Neural progenitor cell (in vitro differentiated cells): ENCODE measurements at regions not wholly inside any gene's neighbourhood (a gene's known extent, or its start where the extent isn't known, plus 50 kb on each side); places are given as distances from the start of the nearest gene placed in this dataset.

ENCODE experiments used
- DNase-seq: peaks from one replicate; pipeline ENCODE4 v3.0.0-alpha.2; 2016; ENCODE audit warnings: low spot score
- H2AFZ ChIP-seq: fragments of 200-600 bp; sonication (generic); replicated peaks from 2 replicates; pipeline ENCODE4 v1.6.1; 2016; ENCODE audit warnings: antibody characterized with exemption
- H3F3A ChIP-seq: fragments of 200-600 bp; sonication (generic); 2 replicates; pipeline ENCODE4 v1.6.1; 2016; ENCODE audit warnings: antibody characterized with exemption, low read depth
- H3K27ac ChIP-seq: fragments of 200-600 bp; sonication (generic); 2 replicates; pipeline ENCODE4 v1.5.1; 2016; ENCODE audit warnings: mild to moderate bottlenecking
- H3K27me3 ChIP-seq: fragments of 200-600 bp; sonication (generic); 2 replicates; pipeline ENCODE4 v1.6.1; 2016; ENCODE audit warnings: mild to moderate bottlenecking, moderate library complexity
- H3K36me3 ChIP-seq: fragments of 200-600 bp; sonication (generic); 2 replicates; pipeline ENCODE4 v1.5.1; 2016
- H3K4me1 ChIP-seq: fragments of 200-600 bp; sonication (generic); 2 replicates; pipeline ENCODE4 v1.6.1; 2016; ENCODE audit warnings: mixed run types
- H3K4me2 ChIP-seq: fragments of 200-600 bp; sonication (generic); 2 replicates; pipeline ENCODE4 v1.6.1; 2016
- H3K4me3 ChIP-seq: fragments of 200-600 bp; sonication (generic); 2 replicates; pipeline ENCODE4 v1.5.1; 2016
- H3K79me2 ChIP-seq: fragments of 200-600 bp; sonication (generic); 2 replicates; pipeline ENCODE4 v1.6.1; 2016; ENCODE audit warnings: low read depth
- H3K9ac ChIP-seq: fragments of 200-600 bp; sonication (generic); 2 replicates; pipeline ENCODE4 v1.6.1; 2016
- H3K9me3 ChIP-seq: fragments of 200-600 bp; sonication (generic); 2 replicates; pipeline ENCODE4 v1.5.1; 2016; ENCODE audit warnings: low read depth
- H4K20me1 ChIP-seq: fragments of 200-600 bp; sonication (generic); 2 replicates; pipeline ENCODE4 v1.6.1; 2016; ENCODE audit warnings: low read depth
- H3K27ac Mint-ChIP-seq: 3 replicates; pipeline ENCODE4 v1.8.0; 2021; ENCODE audit warnings: mixed read lengths
- H3K27me3 Mint-ChIP-seq: 2 replicates; pipeline ENCODE4 v1.8.0; 2022; ENCODE audit warnings: low read depth, mild to moderate bottlenecking, inconsistent platforms, moderate library complexity, mixed read lengths; ENCODE audit not compliant: insufficient read depth
- H3K36me3 Mint-ChIP-seq: 3 replicates; pipeline ENCODE4 v1.8.0; 2021; ENCODE audit warnings: mixed read lengths
- H3K4me1 Mint-ChIP-seq: 3 replicates; pipeline ENCODE4 v1.8.0; 2021; ENCODE audit warnings: mixed read lengths
- H3K4me3 Mint-ChIP-seq: 3 replicates; pipeline ENCODE4 v1.8.0; 2021; ENCODE audit warnings: mild to moderate bottlenecking, moderate library complexity, mixed read lengths
- H3K9me3 Mint-ChIP-seq: 3 replicates; pipeline ENCODE4 v1.8.0; 2020; ENCODE audit warnings: mixed read lengths
- EZH2 ChIP-seq: fragments of 200-600 bp; sonication (generic); IDR thresholded peaks from 2 replicates; pipeline ENCODE4 v1.6.1; 2017; ENCODE audit warnings: antibody characterized with exemption, mild to moderate bottlenecking, moderate library complexity
- EZH2phosphoT487 ChIP-seq: fragments of 200-600 bp; sonication (generic); IDR thresholded peaks from 2 replicates; pipeline ENCODE4 v1.6.1; 2017; ENCODE audit warnings: antibody characterized with exemption
- TF ChIP-seq, protein P1 (sequence below): fragments of 200-600 bp; sonication (generic); IDR thresholded peaks from 2 replicates; pipeline ENCODE4 v1.5.1; 2017; ENCODE audit warnings: antibody characterized with exemption, mild to moderate bottlenecking

DNA sequence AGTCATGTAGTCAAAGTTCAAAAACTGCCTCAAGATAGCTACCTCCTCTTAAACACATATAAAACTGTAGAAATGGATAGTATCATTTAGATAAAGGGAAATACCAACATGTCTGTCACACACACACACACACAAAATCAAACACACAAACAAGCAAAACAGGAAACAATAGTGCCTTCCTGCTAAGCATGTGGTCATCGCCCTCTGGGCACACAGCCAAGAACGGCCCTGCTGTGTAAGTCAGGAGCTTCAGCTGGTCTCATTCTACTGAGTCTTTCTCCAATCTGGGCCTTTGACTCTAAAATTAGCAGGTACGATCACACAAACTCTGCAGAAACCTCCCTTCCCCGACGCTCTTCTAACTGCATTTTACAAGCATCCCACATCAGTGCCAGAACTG lies 272.2 kb upstream of the CHRNA7 start:
- no peaks in the 10 kb centered on the region for H3K9me3 Mint-ChIP-seq
- Histone ChIP-seq H3K9ac (no peak overlapping the region), H3F3A (no peaks in the 10 kb centered on the region), H4K20me1 (no peaks in the 10 kb centered on the region), H3K4me2 (no peak overlapping the region), H3K36me3 (no peaks in the 10 kb centered on the region), H3K4me1 (no peaks in the 10 kb centered on the region), H3K9me3 (no peaks in the 10 kb centered on the region), H3K27me3 (no peaks in the 10 kb centered on the region), H3K4me3 (no peak overlapping the region), H3K79me2 (no peaks in the 10 kb centered on the region), H2AFZ (no peak overlapping the region), H3K27ac (no peak overlapping the region)
- TF ChIP-seq, protein P1, sequence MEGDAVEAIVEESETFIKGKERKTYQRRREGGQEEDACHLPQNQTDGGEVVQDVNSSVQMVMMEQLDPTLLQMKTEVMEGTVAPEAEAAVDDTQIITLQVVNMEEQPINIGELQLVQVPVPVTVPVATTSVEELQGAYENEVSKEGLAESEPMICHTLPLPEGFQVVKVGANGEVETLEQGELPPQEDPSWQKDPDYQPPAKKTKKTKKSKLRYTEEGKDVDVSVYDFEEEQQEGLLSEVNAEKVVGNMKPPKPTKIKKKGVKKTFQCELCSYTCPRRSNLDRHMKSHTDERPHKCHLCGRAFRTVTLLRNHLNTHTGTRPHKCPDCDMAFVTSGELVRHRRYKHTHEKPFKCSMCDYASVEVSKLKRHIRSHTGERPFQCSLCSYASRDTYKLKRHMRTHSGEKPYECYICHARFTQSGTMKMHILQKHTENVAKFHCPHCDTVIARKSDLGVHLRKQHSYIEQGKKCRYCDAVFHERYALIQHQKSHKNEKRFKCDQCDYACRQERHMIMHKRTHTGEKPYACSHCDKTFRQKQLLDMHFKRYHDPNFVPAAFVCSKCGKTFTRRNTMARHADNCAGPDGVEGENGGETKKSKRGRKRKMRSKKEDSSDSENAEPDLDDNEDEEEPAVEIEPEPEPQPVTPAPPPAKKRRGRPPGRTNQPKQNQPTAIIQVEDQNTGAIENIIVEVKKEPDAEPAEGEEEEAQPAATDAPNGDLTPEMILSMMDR = no peak
- TF ChIP-seq EZH2 (no peak), EZH2phosphoT487 (no peak)
- DNase-seq = no peak
- H3K27me3 Mint-ChIP-seq = no peaks in the 10 kb centered on the region
- H3K36me3 Mint-ChIP-seq = no peaks in the 10 kb centered on the region
- H3K4me1 Mint-ChIP-seq = no peaks in the 10 kb centered on the region
- H3K27ac Mint-ChIP-seq = no peak overlapping the region
- H3K4me3 Mint-ChIP-seq = no peak overlapping the region

DNA sequence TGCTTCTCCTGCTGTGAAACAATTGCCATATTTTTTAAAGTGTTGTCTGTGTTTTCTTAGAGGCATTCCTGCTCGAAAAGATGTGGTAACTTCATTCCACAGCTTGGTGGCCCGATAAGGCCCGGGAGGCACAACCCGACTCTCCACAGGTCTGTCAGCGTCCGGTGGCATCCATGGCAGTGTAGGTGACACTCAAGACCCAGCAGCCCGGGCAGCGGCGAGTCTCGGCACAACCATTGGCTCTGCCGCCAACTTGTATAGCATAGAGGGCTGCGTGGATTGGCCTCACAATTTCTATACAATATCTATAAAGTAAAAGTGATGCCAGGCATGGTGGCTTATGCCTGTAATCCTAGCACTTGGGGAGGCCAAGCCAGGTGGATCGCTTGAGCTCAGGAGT lies 262.3 kb upstream of the CHRNA7 start:
- Histone ChIP-seq H3K79me2 (no peaks in the 10 kb centered on the region), H3K4me3 (no peak overlapping the region), H3K9me3 (no peaks in the 10 kb centered on the region), H2AFZ (no peak overlapping the region), H3K4me2 (no peak overlapping the region), H3K9ac (no peak overlapping the region), H3K4me1 (no peaks in the 10 kb centered on the region), H3K27me3 (no peaks in the 10 kb centered on the region), H3K36me3 (no peaks in the 10 kb centered on the region), H3F3A (no peaks in the 10 kb centered on the region), H4K20me1 (no peaks in the 10 kb centered on the region), H3K27ac (no peak overlapping the region)
- H3K4me3 Mint-ChIP-seq = no peak overlapping the region
- TF ChIP-seq EZH2phosphoT487 (no peak), EZH2 (no peak)
- TF ChIP-seq, protein P1 = no peak
- DNase-seq = no peak
- no peak overlapping the region for H3K27ac Mint-ChIP-seq
- H3K9me3 Mint-ChIP-seq = no peaks in the 10 kb centered on the region
- peaks cover 2% of the 10 kb centered on the region for H3K27me3 Mint-ChIP-seq
- H3K4me1 Mint-ChIP-seq = no peaks in the 10 kb centered on the region
- H3K36me3 Mint-ChIP-seq = no peaks in the 10 kb centered on the region

GRCh38 chr15:31774045-31774444 lies 256.3 kb upstream of the CHRNA7 start:
- DNase-seq = peak; percentile 14
- Histone ChIP-seq H4K20me1 (no peaks in the 10 kb centered on the region), H3K9ac (no peak overlapping the region), H3K9me3 (no peaks in the 10 kb centered on the region), H3K4me3 (no peak overlapping the region), H3K27ac (no peak overlapping the region), H2AFZ (no peak overlapping the region), H3K27me3 (no peaks in the 10 kb centered on the region), H3K36me3 (no peaks in the 10 kb centered on the region), H3K4me1 (peaks cover 8% of the 10 kb centered on the region), H3K79me2 (no peaks in the 10 kb centered on the region), H3K4me2 (no peak overlapping the region), H3F3A (no peaks in the 10 kb centered on the region)
- Mint-ChIP-seq H3K4me1 (no peaks in the 10 kb centered on the region), H3K4me3 (no peak overlapping the region), H3K27ac (no peak overlapping the region), H3K27me3 (no peaks in the 10 kb centered on the region), H3K9me3 (no peaks in the 10 kb centered on the region), H3K36me3 (no peaks in the 10 kb centered on the region)
- TF ChIP-seq EZH2phosphoT487 (no peak), EZH2 (no peak)
- TF ChIP-seq, protein P1 = no peak

DNA sequence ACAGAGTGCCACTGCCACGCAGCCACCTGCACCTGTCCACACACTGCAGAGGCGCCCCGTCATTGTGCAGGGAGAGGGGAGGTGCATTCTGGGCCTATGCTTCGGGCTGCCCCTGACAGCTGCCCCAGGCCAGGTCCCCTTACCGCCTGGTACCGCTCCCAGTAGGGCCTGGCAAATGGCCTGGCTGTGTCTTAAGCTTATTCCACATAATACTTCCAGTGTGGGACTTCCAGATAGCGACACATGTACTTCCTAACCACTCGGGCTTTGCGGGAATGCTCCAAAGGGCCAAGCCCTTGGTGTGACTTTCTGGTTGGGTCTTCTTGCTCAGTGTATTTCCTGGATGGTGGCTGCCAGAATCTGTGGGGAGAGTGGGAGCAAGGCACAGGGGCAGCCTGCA lies 254.3 kb upstream of the CHRNA7 start:
- H3K36me3 Mint-ChIP-seq = no peaks in the 10 kb centered on the region
- no peaks in the 10 kb centered on the region for H4K20me1 ChIP-seq
- H3K4me1 Mint-ChIP-seq = no peaks in the 10 kb centered on the region
- H3K27me3 Mint-ChIP-seq = no peaks in the 10 kb centered on the region
- H3K27ac Mint-ChIP-seq = no peak overlapping the region
- H3K9ac ChIP-seq = no peak overlapping the region
- no peaks in the 10 kb centered on the region for H3K36me3 ChIP-seq
- H3K4me3 Mint-ChIP-seq = no peak overlapping the region
- no peaks in the 10 kb centered on the region for H3K27me3 ChIP-seq
- no peak for DNase-seq
- no peak overlapping the region for H3K27ac ChIP-seq
- H3F3A ChIP-seq = no peaks in the 10 kb centered on the region
- no peak overlapping the region for H3K4me2 ChIP-seq
- H2AFZ ChIP-seq = no peak overlapping the region
- H3K9me3 Mint-ChIP-seq = no peaks in the 10 kb centered on the region
- H3K9me3 ChIP-seq = no peaks in the 10 kb centered on the region
- H3K4me1 ChIP-seq = peaks cover 8% of the 10 kb centered on the region
- TF ChIP-seq EZH2phosphoT487 = no peak
- TF ChIP-seq, protein P1 = no peak
- TF ChIP-seq EZH2 = no peak
- H3K4me3 ChIP-seq = no peak overlapping the region
- H3K79me2 ChIP-seq = no peaks in the 10 kb centered on the region
